IMR-90 (cell line): ENCODE measurements at regions not wholly inside any gene's neighbourhood (a gene's known extent, or its start where the extent isn't known, plus 50 kb on each side); places are given as distances from the start of the nearest gene placed in this dataset.

Experiments used
- ATAC-seq: fragments of 200-7000 bp; cut with Tn5 transposase; 2 replicates; pipeline ENCODE4 v1.9.1; 2020; ENCODE audit warnings: low read depth, mild to moderate bottlenecking, moderate library complexity
- BruUV-seq: library from RNA; stranded (reverse); fragments of 400-500 nt; replicated peaks from 2 replicates; lab custom pipeline; 2021; lab: Mats Ljungman, UMichigan
- CTCF ChIA-PET: fragments of 300-600 bp; formaldehyde crosslinking; extraction: SDS; loops from one replicate; lab custom pipeline; 2021; ENCODE audit warnings: antibody characterized with exemption; lab: Yijun Ruan, JAX
- POLR2A ChIA-PET: fragments of 300-600 bp; sonication (Branson Sonifier 250); formaldehyde crosslinking; loops from one replicate; lab custom pipeline; 2022; ENCODE audit warnings: antibody characterized with exemption; ENCODE audit not compliant: unreplicated experiment; lab: Charles Lee
- DNase-seq: peaks from one replicate; pipeline ENCODE4 v3.0.0; 2013
- H2AFZ ChIP-seq: replicated peaks from 2 replicates; pipeline ENCODE3; 2013; ENCODE audit warnings: low read length, mild to moderate bottlenecking; ENCODE audit not compliant: poor library complexity
- H2AK5ac ChIP-seq: 2 replicates; pipeline ENCODE4 v1.6.1; 2013; ENCODE audit warnings: low read depth, low read length, inconsistent platforms
- H2AK9ac ChIP-seq: replicated peaks from 2 replicates; pipeline ENCODE3; 2013; ENCODE audit warnings: mild to moderate bottlenecking, low read depth, low read length, moderate library complexity; ENCODE audit not compliant: poor library complexity
- H2BK120ac ChIP-seq: 2 replicates; pipeline ENCODE4 v1.6.1; 2013; ENCODE audit warnings: low read depth, low read length, inconsistent platforms
- H2BK15ac ChIP-seq: 3 replicates; pipeline ENCODE4 v1.6.1; 2013; ENCODE audit warnings: low read depth, low read length, inconsistent platforms
- H2BK20ac ChIP-seq: 2 replicates; pipeline ENCODE4 v1.6.1; 2013; ENCODE audit warnings: low read depth, mild to moderate bottlenecking, inconsistent platforms, low read length, moderate library complexity
- H2BK5ac ChIP-seq: 2 replicates; pipeline ENCODE4 v1.6.1; 2013; ENCODE audit warnings: mild to moderate bottlenecking, low read depth, low read length, inconsistent platforms; ENCODE audit not compliant: poor library complexity, severe bottlenecking
- H3K14ac ChIP-seq: replicated peaks from 2 replicates; pipeline ENCODE4 v1.6.1; 2013; ENCODE audit warnings: low read depth, low read length, inconsistent platforms
- H3K18ac ChIP-seq: 2 replicates; pipeline ENCODE4 v1.6.1; 2013; ENCODE audit warnings: low read depth, low read length, control low read depth
- H3K23ac ChIP-seq: 2 replicates; pipeline ENCODE4 v1.6.1; 2013; ENCODE audit warnings: low read depth, low read length, inconsistent platforms
- H3K27ac ChIP-seq: 2 replicates; pipeline ENCODE4 v1.5.1; 2013; ENCODE audit warnings: mild to moderate bottlenecking, control low read depth, low read length; ENCODE audit not compliant: insufficient read depth
- H3K27me3 ChIP-seq: 2 replicates; pipeline ENCODE4 v1.6.1; 2013; ENCODE audit warnings: low read length; ENCODE audit not compliant: control insufficient read depth, insufficient read depth
- H3K36me3 ChIP-seq: 2 replicates; pipeline ENCODE4 v1.6.1; 2013; ENCODE audit warnings: low read length, mixed read lengths; ENCODE audit not compliant: control insufficient read depth, insufficient read depth
- H3K4ac ChIP-seq: 2 replicates; pipeline ENCODE4 v1.6.1; 2013; ENCODE audit warnings: low read depth, low read length, inconsistent platforms
- H3K4me1 ChIP-seq: 2 replicates; pipeline ENCODE4 v1.6.1; 2013; ENCODE audit warnings: low read length, mixed read lengths; ENCODE audit not compliant: control insufficient read depth, insufficient read depth
- H3K4me2 ChIP-seq: 2 replicates; pipeline ENCODE4 v1.6.1; 2013; ENCODE audit warnings: low read depth, mild to moderate bottlenecking, control low read depth, low read length, moderate library complexity
- H3K4me3 ChIP-seq: 2 replicates; pipeline ENCODE4 v1.5.1; 2013; ENCODE audit warnings: low read depth, mild to moderate bottlenecking, control low read depth, low read length, moderate library complexity; ENCODE audit not compliant: insufficient read depth
- H3K56ac ChIP-seq: 2 replicates; pipeline ENCODE4 v1.6.1; 2013; ENCODE audit warnings: low read length, inconsistent platforms; ENCODE audit not compliant: insufficient read depth; ENCODE audit errors: extremely low read depth
- H3K79me1 ChIP-seq, 2 experiments: 2 replicates each; pipeline ENCODE4 v1.6.1; 2013; ENCODE audit warnings: low read length in 2 of 2, inconsistent platforms in 1 of 2, low read depth in 1 of 2
- H3K9ac ChIP-seq: 2 replicates; pipeline ENCODE4 v1.6.1; 2013; ENCODE audit warnings: low read depth, low read length, control low read depth
- H3K9me1 ChIP-seq: 2 replicates; pipeline ENCODE4 v1.6.1; 2013; ENCODE audit warnings: low read length, inconsistent platforms; ENCODE audit not compliant: insufficient read depth
- H3K9me3 ChIP-seq: 2 replicates; pipeline ENCODE4 v1.6.1; 2013; ENCODE audit warnings: low read length; ENCODE audit not compliant: control insufficient read depth, insufficient read depth
- H4K20me1 ChIP-seq: 2 replicates; pipeline ENCODE4 v1.6.1; 2013; ENCODE audit warnings: low read length, inconsistent platforms; ENCODE audit not compliant: insufficient read depth
- H4K5ac ChIP-seq: 2 replicates; pipeline ENCODE4 v1.6.1; 2013; ENCODE audit warnings: mild to moderate bottlenecking, low read depth, low read length, control low read depth
- H4K8ac ChIP-seq, 2 experiments: 2 replicates each; pipeline ENCODE4 v1.6.1; 2013; ENCODE audit warnings: low read depth in 2 of 2, low read length in 2 of 2, control low read depth in 1 of 2, inconsistent platforms in 1 of 2
- H4K91ac ChIP-seq: 2 replicates; pipeline ENCODE4 v1.6.1; 2013; ENCODE audit warnings: low read depth, low read length, inconsistent platforms; ENCODE audit not compliant: insufficient read depth
- BHLHE40 ChIP-seq: fragments of 150-350 bp; IDR thresholded peaks from 2 replicates; pipeline ENCODE4 v1.6.1; 2016; ENCODE audit warnings: mild to moderate bottlenecking, low read depth, low read length
- CHD1 ChIP-seq: IDR thresholded peaks from 2 replicates; pipeline ENCODE4 v1.6.1; 2012; ENCODE audit warnings: low read depth, low read length, improper control_type of control experiment
- FOS ChIP-seq: fragments of 150-350 bp; IDR thresholded peaks from 2 replicates; pipeline ENCODE4 v1.6.1; 2016; ENCODE audit warnings: low read depth, low read length
- MAFK ChIP-seq: IDR thresholded peaks from 2 replicates; pipeline ENCODE4 v1.6.1; 2012; ENCODE audit warnings: low read depth, low read length, improper control_type of control experiment
- POLR2A ChIP-seq: IDR thresholded peaks from 2 replicates; pipeline ENCODE4 v1.6.1; 2012; ENCODE audit warnings: mild to moderate bottlenecking, low read depth, low read length
- RAD21 ChIP-seq: IDR thresholded peaks from 2 replicates; pipeline ENCODE4 v1.6.1; 2012; ENCODE audit warnings: low read length, improper control_type of control experiment
- SMC3 ChIP-seq: fragments of 150-350 bp; IDR thresholded peaks from 2 replicates; pipeline ENCODE4 v1.6.1; 2016; ENCODE audit warnings: low read depth, mild to moderate bottlenecking, antibody characterized with exemption, low read length, moderate library complexity
- WGBS, 2 experiments: methylation state at CpG; one replicate each; pipeline versions ENCODE4 v1.1.5 to v1.1.7; 2013; ENCODE audit warnings: missing lambda C conversion rate in 2 of 2; ENCODE audit not compliant: insufficient read length in 1 of 2; ENCODE audit errors: extremely low coverage in 2 of 2; 5-methylcytosine and 5-hydroxymethylcytosine counted together
- dilution Hi-C: fragments of 300-500 bp; cut with HindIII; formaldehyde crosslinking; loops from one replicate; pipeline ENCODE4 v1.14.3; 2018; ENCODE audit warnings: low sequenced_read_pairs; ENCODE audit not compliant: unreplicated experiment
- in situ Hi-C: fragments of 300-500 bp; cut with MboI; formaldehyde crosslinking; loops from 3 replicates; pipeline ENCODE4 v1.14.3; 2019; ENCODE audit warnings: low sequenced_read_pairs, inconsistent platforms, mixed read lengths
- intact Hi-C: fragments of 100-400 bp; cut with micrococcal nuclease; formaldehyde crosslinking; loops from 2 replicates; pipeline ENCODE4 v1.10.0; 2022
- TF ChIP-seq, protein P1 (sequence below): fragments of 150-350 bp; IDR thresholded peaks from 2 replicates; pipeline ENCODE4 v1.6.1; 2016; ENCODE audit warnings: low read depth, mild to moderate bottlenecking, low read length, moderate library complexity, borderline replicate concordance

- dilution Hi-C loops (no loop called here), intact Hi-C loops (no loop called here), in situ Hi-C loops (no loop called here)
- Histone ChIP-seq H3K36me3 (no peaks in the 10 kb centered on the region), H3K9me3 (no peaks in the 10 kb centered on the region), H3K9ac (no peak overlapping the region), H2BK20ac (no peak overlapping the region), H4K91ac (no peak overlapping the region), H3K4ac (no peak overlapping the region), H4K5ac (no peak overlapping the region), H2BK5ac (no peak overlapping the region), H2AFZ (no peak overlapping the region), H3K4me3 (no peak overlapping the region), H3K4me2 (no peak overlapping the region), H2BK120ac (no peak overlapping the region), H2BK15ac (no peak overlapping the region), H3K23ac (no peak overlapping the region), H4K20me1 (no peaks in the 10 kb centered on the region), H4K8ac (no peak overlapping the region), H3K9me1 (no peaks in the 10 kb centered on the region), H3K4me1 (no peaks in the 10 kb centered on the region), H3K14ac (no peak overlapping the region), H2AK9ac (no peak overlapping the region), H3K27ac (no peak overlapping the region), H2AK5ac (no peak overlapping the region), H3K18ac (no peak overlapping the region), H3K27me3 (no peaks in the 10 kb centered on the region), H3K56ac (no peak overlapping the region), H3K79me1 (no peaks in the 10 kb centered on the region)
- no peak for ATAC-seq
- CTCF ChIA-PET: interaction anchor here (1.0 kb wide), 1 partner anchor 372 kb away, joined by 3 read pairs; no protein-coding TSS in a partner anchor
- TF ChIP-seq BHLHE40 (no peak), MAFK (no peak), SMC3 (no peak), RAD21 (no peak), FOS (no peak), POLR2A (no peak), CHD1 (no peak)
- TF ChIP-seq, protein P1, sequence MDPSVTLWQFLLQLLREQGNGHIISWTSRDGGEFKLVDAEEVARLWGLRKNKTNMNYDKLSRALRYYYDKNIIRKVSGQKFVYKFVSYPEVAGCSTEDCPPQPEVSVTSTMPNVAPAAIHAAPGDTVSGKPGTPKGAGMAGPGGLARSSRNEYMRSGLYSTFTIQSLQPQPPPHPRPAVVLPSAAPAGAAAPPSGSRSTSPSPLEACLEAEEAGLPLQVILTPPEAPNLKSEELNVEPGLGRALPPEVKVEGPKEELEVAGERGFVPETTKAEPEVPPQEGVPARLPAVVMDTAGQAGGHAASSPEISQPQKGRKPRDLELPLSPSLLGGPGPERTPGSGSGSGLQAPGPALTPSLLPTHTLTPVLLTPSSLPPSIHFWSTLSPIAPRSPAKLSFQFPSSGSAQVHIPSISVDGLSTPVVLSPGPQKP: no peak
- POLR2A ChIA-PET: no interaction called here
- no peak for DNase-seq
- BruUV-seq: no TSS peak
- no CpG with 5 or more reads among the region's 2 CpGs for WGBS, 2 experiments
Measured at GRCh38 chr5:124045412-124045811, 533.4 kb downstream of the CSNK1G3 start.
